Activated T-cell treated with anti-CD3 and anti-CD28 coated beads for 24 hours (primary cell): ENCODE measurements at regions not wholly inside any gene's neighbourhood (a gene's known extent, or its start where the extent isn't known, plus 50 kb on each side); places are given as distances from the start of the nearest gene placed in this dataset.

ENCODE experiments used
- DNase-seq: peaks from one replicate; pipeline ENCODE4 v3.0.0-alpha.2; 2020; ENCODE audit warnings: low read depth

DNA sequence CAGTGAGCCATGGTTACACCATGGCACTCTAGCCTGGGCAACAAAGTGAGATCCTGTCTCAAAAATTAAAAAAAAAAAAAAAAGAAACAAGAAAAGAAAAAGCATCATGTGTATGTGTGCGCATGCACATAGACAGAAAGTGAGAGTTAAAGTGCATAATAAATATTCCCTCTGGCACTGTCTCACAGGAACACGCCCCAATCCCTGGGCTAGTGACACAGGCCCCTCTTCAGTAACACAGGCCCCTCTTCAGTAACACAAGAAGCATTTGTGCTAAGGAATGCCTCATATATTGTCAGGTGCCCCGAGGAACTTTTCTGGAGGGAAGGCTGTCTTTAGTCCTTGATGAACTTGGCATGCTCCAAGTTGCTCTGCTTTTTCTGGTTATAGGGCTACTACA is 57.5 kb downstream of the RPL27A start:
- no peak for DNase-seq

GRCh38 chr11:8744423-8744822 is 61.8 kb downstream of the RPL27A start:
- DNase-seq: no peak

DNA sequence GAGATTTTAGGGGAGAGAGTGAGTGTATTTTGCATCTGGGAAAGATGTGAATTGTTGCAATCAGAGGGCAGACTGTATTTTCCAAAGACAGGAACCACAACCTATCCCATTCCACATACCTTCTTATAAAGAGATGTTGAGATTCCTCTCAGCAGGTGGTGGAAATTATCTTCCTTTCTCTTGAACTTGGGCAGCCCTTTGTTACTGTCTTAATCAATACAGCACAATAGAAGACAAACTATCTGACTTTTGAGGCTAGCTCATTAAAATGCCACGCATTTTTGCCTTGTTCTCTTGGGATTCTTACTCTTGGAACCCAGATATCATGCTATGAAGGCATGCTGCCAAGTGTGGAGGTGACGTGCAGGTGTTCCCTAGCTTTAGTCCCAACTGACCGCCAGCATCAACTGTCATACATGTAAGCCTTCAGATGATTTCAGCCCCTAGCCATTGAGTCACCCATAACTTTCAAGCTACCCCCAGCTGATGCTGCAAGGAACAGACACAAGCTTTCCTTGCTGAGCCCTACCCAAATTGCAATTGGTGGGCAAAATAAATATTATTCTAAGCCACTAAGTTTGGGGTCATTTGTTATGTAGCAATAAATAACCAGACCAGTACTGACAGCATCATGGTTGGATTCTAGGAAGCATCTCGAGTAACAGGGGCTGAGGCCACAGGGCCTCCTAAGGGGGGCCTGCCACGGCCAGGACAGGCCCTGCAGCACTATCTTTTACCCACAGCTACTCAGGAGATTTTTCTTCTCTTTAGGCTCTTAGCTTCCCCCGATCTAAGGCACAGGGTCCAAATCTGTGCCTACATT is 63.0 kb downstream of the RPL27A start:
- no peak for DNase-seq

DNA sequence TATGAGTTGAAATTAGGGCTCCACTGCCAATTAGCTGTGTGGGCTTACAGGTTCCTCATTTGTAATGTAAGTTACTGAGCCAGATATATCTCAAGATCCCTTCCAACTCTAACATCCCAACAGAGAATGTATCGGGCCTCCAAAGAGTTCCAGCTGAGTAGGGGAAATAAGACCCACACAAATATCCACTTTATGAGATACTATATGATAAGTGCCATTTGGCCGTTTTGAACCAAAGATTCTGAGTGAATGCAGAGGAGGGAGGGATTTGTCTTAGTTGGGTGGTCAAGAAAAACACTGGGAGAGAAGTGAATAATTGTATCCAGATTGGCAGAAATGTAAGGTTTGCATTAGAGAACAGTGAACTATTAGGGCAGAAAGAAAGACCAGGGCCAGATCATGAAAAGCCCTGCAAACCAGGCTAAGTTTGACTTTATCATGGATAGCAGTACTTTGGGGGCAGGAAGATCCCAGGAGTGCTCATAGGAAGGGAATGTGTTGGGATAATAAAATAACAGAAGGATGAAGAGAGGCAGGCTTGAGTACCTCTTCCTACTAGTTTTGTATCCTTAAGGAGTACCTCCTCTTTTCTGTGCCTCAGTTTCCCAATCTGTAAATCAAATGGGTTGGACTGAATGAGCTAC is 63.9 kb downstream of the RPL27A start:
- no peak for DNase-seq

- no peak for DNase-seq
Observed at GRCh38 chr11:8747173-8747572, 64.6 kb downstream of the RPL27A start.

DNA sequence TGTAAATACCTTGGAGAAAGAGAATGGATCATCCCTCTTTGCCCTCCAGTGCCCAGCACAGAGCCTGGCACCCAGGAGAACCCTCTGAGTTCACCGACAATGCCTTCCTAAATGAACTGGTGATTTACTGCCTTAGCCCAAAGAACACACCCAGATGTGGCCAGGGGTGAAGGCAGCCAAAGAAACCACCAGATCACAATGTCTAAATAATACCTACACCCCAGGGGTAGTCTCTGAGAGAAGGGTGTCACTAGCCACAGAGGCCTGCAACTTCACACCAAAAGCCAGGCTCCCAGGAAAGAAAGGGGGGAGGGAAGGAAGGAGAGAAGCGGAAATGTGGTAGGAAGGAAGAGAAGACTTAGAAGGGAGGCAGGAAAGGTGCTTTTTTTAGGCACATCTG is 65.7 kb downstream of the RPL27A start:
- DNase-seq: no peak

GRCh38 chr11:8749202-8749601 is 66.6 kb downstream of the RPL27A start:
- no peak for DNase-seq

DNA sequence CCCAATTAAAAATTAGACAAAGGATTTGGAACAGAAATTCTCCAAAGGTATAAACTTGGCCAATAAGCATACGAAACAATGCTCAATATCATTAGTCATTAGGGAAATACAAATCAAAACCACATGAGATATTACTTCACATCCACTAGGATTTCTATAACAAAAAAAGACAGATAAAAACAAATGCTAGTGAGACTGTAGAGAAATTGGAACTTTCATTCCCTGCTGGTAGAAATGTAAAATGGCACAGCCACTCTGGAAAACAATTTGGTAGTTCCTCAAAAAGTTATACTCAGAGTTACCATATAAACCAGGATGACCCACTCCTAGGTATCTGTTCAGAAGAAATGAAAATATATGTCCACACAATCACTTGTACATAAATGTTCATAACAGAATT is 71.6 kb downstream of the RPL27A start:
- no peak for DNase-seq

DNA sequence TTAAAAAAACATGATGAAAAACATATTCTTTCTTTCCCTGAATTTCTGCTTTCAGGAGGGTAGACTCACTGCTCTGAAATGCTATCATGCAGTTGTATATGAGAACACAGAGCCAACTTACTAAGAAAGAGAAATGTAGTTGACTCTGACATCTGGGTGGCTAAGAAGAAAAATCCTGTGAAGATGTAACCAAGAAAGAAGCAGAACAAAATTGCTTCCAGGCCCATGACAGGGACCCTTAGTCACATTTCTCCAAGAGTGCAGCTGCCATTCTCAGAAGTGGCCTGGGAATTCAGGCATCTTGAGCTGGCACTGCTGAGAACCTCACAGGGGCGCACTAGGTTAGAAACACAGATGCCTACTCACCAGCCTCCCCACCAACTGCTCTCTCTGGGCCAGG is 73.6 kb downstream of the RPL27A start:
- no peak for DNase-seq

- no peak for DNase-seq
Observed at GRCh38 chr11:8757047-8757446, 74.5 kb downstream of the RPL27A start.

GRCh38 chr11:8757533-8757932 is 74.9 kb downstream of the RPL27A start:
- no peak for DNase-seq

DNA sequence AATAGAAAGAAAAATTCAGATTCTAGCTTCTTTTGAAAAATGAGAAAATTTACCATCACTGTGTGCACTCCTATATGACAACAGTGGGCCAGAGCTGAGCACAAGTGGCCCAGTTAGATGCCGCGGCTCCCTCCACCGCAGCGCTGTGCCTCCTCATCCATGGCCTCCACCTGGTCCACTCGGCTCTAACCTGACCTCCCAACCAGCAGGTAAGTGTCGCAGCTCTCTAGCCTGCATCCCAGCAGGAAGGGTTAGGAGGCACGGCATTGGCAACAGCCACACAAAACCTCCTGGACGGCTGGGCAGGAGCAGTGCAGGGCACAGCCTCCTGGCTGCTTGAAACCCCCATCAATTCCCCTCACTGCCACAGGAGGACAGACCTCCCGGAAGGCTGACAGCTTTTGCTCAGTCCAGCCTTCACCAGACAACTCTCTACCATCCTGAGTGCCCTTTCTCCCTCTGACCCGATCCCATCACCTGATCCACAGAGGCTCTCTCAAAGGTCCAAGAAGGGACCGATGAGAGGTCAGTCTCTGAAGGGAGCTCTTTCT is 76.1 kb downstream of the RPL27A start:
- DNase-seq: no peak

- no peak for DNase-seq
Observed at GRCh38 chr11:8759634-8760033, 77.0 kb downstream of the RPL27A start.

DNA sequence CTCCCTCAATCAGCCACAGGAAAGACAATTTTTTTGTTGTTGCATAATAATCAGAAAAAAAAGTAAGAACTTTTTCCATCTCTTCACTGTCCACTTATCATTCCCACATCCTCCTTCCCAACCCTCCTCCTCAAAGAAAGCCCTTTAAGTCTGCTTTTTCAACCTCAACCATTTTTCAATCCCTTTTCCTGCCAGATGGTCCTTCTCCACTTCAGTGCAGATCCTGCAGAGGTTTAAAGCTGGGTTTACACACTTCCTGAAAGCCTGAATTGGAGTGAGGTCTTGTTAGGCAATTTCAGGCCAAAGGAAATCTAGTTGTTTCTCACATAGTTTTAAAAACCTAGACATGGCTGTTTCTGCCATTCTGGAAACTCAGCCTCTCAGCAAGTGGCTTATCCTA is 78.3 kb downstream of the RPL27A start:
- DNase-seq: no peak

GRCh38 chr11:8763070-8763685 is 80.6 kb downstream of the RPL27A start:
- DNase-seq: no peak

- no peak for DNase-seq
Observed at GRCh38 chr11:8765294-8765693, 82.7 kb downstream of the RPL27A start.

DNA sequence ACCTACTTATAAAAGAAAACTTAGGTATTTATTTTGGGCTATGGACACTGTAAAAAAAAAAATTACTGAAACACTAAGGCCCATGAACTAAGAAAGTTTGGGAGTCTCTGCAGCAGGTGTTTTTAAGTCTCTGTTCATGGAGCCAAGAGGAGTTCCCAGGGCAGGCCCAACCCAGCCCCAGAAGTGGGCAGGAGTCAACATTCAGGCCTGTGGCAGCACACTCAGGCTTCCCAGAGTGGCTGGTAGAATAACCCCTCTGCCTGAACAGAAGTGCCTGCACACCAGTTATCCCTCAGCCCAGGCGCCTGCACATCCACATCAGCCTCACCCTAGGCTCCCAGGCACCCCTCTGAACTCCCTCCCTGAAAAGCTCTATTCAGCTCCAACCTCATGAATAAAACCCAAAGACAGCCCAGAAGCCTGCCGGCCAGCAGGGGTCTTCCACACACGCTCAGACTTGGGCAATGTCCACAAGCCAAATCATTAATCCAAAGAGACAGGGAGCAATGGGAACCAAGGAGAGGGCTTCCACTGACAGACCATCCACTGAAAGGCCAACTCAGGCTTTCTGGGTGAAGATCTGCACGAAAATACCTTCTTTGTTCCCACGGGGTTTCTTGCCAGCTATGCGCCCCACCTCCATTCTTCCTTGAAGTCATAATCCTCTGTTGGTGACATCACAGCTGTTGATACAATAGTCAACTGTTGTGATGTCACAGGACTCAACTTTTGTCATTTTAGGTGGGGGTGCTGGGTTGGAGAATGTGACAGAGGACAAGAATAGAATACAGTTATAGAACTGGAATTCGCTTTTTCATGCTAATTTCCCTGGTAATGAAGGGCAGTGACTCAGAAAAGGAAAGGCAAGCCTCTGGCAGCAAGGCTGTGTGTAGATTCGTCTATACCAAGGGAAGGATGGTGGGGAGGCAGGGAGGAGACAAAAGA is 83.7 kb downstream of the RPL27A start:
- DNase-seq: no peak

DNA sequence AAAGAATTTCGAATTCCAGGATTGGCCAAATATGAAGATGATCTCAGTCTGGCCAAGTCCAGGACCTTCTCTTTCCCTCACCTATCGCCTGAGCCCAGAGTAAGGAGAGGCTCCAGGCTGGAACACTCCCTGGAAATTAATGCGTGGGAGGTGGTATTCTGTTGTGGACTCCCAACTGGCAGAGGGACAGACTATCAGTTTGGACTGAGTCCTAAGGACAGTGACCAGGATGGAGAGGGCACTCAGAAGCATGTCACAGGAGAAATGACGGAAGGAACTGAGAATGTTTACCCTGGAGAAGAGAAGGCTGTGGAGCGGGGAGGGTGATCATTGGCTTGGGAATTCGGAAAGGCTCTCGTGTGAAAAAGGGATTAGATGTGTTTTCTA is 84.4 kb downstream of the RPL27A start:
- DNase-seq: no peak

GRCh38 chr11:8767466-8768142 is 85.0 kb downstream of the RPL27A start:
- no peak for DNase-seq

DNA sequence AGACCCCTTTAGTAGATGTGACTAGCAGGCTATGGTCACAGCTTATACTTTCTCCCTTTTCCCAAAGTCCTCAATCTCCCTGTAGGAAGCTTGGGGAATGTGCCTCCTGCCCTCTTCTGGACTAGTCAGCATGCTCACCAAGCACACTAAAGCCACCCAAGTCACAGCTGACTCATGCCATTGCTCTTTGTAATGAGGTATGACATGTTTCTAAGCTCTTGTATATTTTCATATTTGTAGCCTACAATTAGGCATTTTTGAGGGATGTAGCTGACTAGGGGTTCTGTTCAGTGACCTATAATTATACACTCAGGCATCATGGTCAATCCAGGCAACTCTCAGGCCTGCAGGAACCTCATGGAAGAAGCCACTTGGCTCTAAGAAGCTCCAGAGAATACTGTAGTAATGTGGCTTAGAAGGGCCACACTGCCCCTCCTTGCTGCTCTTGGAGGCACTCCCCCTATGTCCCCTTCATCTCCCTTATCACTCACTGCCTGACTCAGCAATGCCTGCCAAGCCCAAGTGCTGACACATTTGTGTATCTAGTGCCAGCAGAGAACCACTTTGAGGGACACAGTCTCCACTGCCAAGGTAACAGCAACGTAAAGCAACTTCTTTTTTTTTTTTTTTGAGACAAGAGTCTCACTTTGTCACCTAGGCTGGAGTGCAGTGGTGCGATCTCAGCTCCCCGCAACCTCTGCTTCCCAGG is 86.2 kb downstream of the RPL27A start:
- DNase-seq: no peak
